GM03348 (cell line): ENCODE measurements at regions not wholly inside any gene's neighbourhood (a gene's known extent, or its start where the extent isn't known, plus 50 kb on each side); places are given as distances from the start of the nearest gene placed in this dataset.
A peak's percentile ranks its signal among the peaks of the same experiment; 100 is the strongest.

Experiments used
- DNase-seq: peaks from one replicate; pipeline ENCODE4 v3.0.0; 2012; ENCODE audit warnings: low spot score

GRCh38 chr2:53445383-53446070 is 322.1 kb upstream of the CHAC2 start:
- DNase-seq: peak; percentile 65

- no peak for DNase-seq
Measured at GRCh38 chr2:53442783-53443182, 324.8 kb upstream of the CHAC2 start.

GRCh38 chr2:53442093-53442492 is 325.5 kb upstream of the CHAC2 start:
- DNase-seq: no peak

GRCh38 chr2:53438692-53439091 is 328.9 kb upstream of the CHAC2 start:
- DNase-seq: no peak

- no peak for DNase-seq
Measured at GRCh38 chr2:53438100-53438499, 329.5 kb upstream of the CHAC2 start.

- DNase-seq: no peak
Measured at GRCh38 chr2:53437371-53437770, 330.2 kb upstream of the CHAC2 start.

GRCh38 chr2:53436882-53437281 is 330.7 kb upstream of the CHAC2 start:
- no peak for DNase-seq

GRCh38 chr2:53435610-53436009 is 332.0 kb upstream of the CHAC2 start:
- DNase-seq: no peak

- DNase-seq: no peak
Measured at GRCh38 chr2:53434466-53434865, 333.1 kb upstream of the CHAC2 start.

GRCh38 chr2:53432936-53433335 is 334.7 kb upstream of the CHAC2 start:
- no peak for DNase-seq

- DNase-seq: peak; percentile 39
Measured at GRCh38 chr2:53429901-53430300, 337.7 kb upstream of the CHAC2 start.

GRCh38 chr2:53424902-53425301 is 342.7 kb upstream of the CHAC2 start:
- DNase-seq: no peak

GRCh38 chr2:53423465-53423864 is 344.1 kb upstream of the CHAC2 start:
- DNase-seq: no peak

- DNase-seq: peak; percentile 66
Measured at GRCh38 chr2:53422979-53423378, 344.6 kb upstream of the CHAC2 start.

- no peak for DNase-seq
Measured at GRCh38 chr2:53417385-53417784, 350.2 kb upstream of the CHAC2 start.

GRCh38 chr2:53407363-53408080 is 360.1 kb upstream of the CHAC2 start:
- DNase-seq: no peak

- peak; percentile 36 for DNase-seq
Measured at GRCh38 chr2:53403792-53404413, 363.7 kb upstream of the CHAC2 start.

- DNase-seq: no peak
Measured at GRCh38 chr2:53397085-53397484, 370.5 kb upstream of the CHAC2 start.

GRCh38 chr2:53381271-53381670 is 386.3 kb upstream of the CHAC2 start:
- no peak for DNase-seq

GRCh38 chr2:53379547-53379946 is 388.1 kb upstream of the CHAC2 start:
- DNase-seq: no peak

- DNase-seq: no peak
Measured at GRCh38 chr2:53378791-53379190, 388.8 kb upstream of the CHAC2 start.

- no peak for DNase-seq
Measured at GRCh38 chr2:53373126-53373525, 394.5 kb upstream of the CHAC2 start.

- DNase-seq: no peak
Measured at GRCh38 chr2:53366543-53366942, 401.1 kb upstream of the CHAC2 start.
